A549 (cell line): ENCODE measurements at regions not wholly inside any gene's neighbourhood (a gene's known extent, or its start where the extent isn't known, plus 50 kb on each side); places are given as distances from the start of the nearest gene placed in this dataset.

Experiments
- ATAC-seq, 2 experiments: fragments of 200-7000 bp in 1 of 2; fragments of >200 bp in 1 of 2; cut with Nextera tagmentation in 1 of 2; cut with Tn5 transposase in 1 of 2; 3 replicates each; pipeline versions ENCODE4 v1.8.0 to v1.9.1; 2018 to 2020; ENCODE audit warnings: mild to moderate bottlenecking in 1 of 2, moderate library complexity in 1 of 2
- CTCF ChIA-PET: fragments of 300-600 bp; sonication (Branson Sonifier 250); formaldehyde crosslinking; extraction: SDS; loops from one replicate; lab custom pipeline; 2021; ENCODE audit warnings: antibody characterized with exemption, inconsistent platforms; lab: Yijun Ruan, JAX
- POLR2A ChIA-PET: fragments of 350-600 bp; formaldehyde crosslinking; extraction: SDS; loops from one replicate; lab custom pipeline; 2021; ENCODE audit warnings: antibody characterized with exemption, inconsistent platforms; lab: Yijun Ruan, JAX
- DNase-seq, 2 experiments: peaks; one replicate each; pipeline versions ENCODE4 v3.0.0 to v3.0.0-alpha.2; 2011 to 2016; ENCODE audit warnings: low read depth in 1 of 2, low spot score in 1 of 2
- FAIRE-seq: peaks from 2 replicates; lab custom pipeline; 2011; peaks lifted over from hg19 to GRCh38; lab: Jason Lieb, UNC
- H3K27ac ChIP-seq, 2 experiments: fragments of >200 bp; sonication (Bioruptor Twin); formaldehyde crosslinking; 3 replicates each; pipeline ENCODE4 v1.5.1; 2016 to 2017
- H3K4me1 ChIP-seq: fragments of >200 bp; sonication (Bioruptor Twin); formaldehyde crosslinking; 3 replicates; pipeline ENCODE4 v1.6.1; 2016
- H3K4me2 ChIP-seq: fragments of >200 bp; sonication (Bioruptor Twin); formaldehyde crosslinking; 3 replicates; pipeline ENCODE4 v1.6.1; 2016
- H3K4me3 ChIP-seq: fragments of >200 bp; sonication (Bioruptor Twin); formaldehyde crosslinking; 3 replicates; pipeline ENCODE4 v1.5.1; 2016
- H3K9me3 ChIP-seq: fragments of >200 bp; sonication (Bioruptor Twin); formaldehyde crosslinking; 3 replicates; pipeline ENCODE4 v1.6.1; 2016
- CEBPB ChIP-seq, 2 experiments: fragments of >200 bp in 1 of 2; sonication (Bioruptor Twin) in 1 of 2; formaldehyde crosslinking in 1 of 2; IDR thresholded peaks; 2 replicates each; pipeline ENCODE4 v1.6.1; 2012 to 2016
- CHD2 ChIP-seq: fragments of 150-350 bp; IDR thresholded peaks from 2 replicates; pipeline ENCODE4 v1.6.1; 2014; ENCODE audit warnings: low read length; ENCODE audit not compliant: partially characterized antibody
- EHF ChIP-seq: fragments of 250-450 bp; sonication (Bioruptor Pico); IDR thresholded peaks from 2 replicates; pipeline ENCODE4 v1.5.0; 2020; ENCODE audit warnings: mild to moderate bottlenecking
- EP300 ChIP-seq, 2 experiments: fragments of >200 bp; sonication (Bioruptor Twin); formaldehyde crosslinking; IDR thresholded peaks; 2 replicates in 1 of 2; 3 replicates in 1 of 2; pipeline ENCODE4 v1.6.1; 2016 to 2017
- FOSB ChIP-seq: fragments of 250-450 bp; sonication (Bioruptor Pico); IDR thresholded peaks from 2 replicates; pipeline ENCODE4 v1.5.0; 2020; ENCODE audit warnings: mild to moderate bottlenecking, moderate library complexity
- FOSL2 ChIP-seq, 2 experiments: fragments of 450-650 bp in 1 of 2; fragments of >200 bp in 1 of 2; sonication (Bioruptor Twin) in 1 of 2; formaldehyde crosslinking; IDR thresholded peaks; 2 replicates each; pipeline versions ENCODE4 v1.5.0 to v1.6.1; 2016 to 2020; ENCODE audit warnings: mild to moderate bottlenecking in 1 of 2, moderate library complexity in 1 of 2
- GATA3 ChIP-seq: IDR thresholded peaks from 2 replicates; pipeline ENCODE4 v1.6.1; 2012; ENCODE audit warnings: borderline replicate concordance
- HES2 ChIP-seq: fragments of >200 bp; sonication (Bioruptor Twin); formaldehyde crosslinking; IDR thresholded peaks from 2 replicates; pipeline ENCODE4 v1.6.1; 2016
- HEYL ChIP-seq: fragments of 250-450 bp; sonication (Bioruptor Pico); IDR thresholded peaks from 2 replicates; pipeline ENCODE4 v1.8.0; 2021; ENCODE audit warnings: mild to moderate bottlenecking, moderate library complexity
- HOXA7 ChIP-seq: fragments of 250-450 bp; sonication (Bioruptor Pico); IDR thresholded peaks from 2 replicates; pipeline ENCODE4 v1.5.0; 2020; ENCODE audit warnings: mild to moderate bottlenecking, moderate library complexity
- JUNB ChIP-seq: fragments of >200 bp; sonication (Bioruptor Twin); formaldehyde crosslinking; IDR thresholded peaks from 2 replicates; pipeline ENCODE4 v1.6.1; 2016
- MAZ ChIP-seq: fragments of 150-350 bp; IDR thresholded peaks from 2 replicates; pipeline ENCODE4 v1.6.1; 2014; ENCODE audit warnings: antibody characterized with exemption, low read depth, low read length, borderline replicate concordance
- MYC ChIP-seq: IDR thresholded peaks from 2 replicates; pipeline ENCODE4 v1.6.1; 2012; ENCODE audit warnings: mild to moderate bottlenecking, inconsistent platforms, low read length, improper control_type of control experiment, borderline replicate concordance
- NPAS2 ChIP-seq: fragments of 250-450 bp; sonication (Bioruptor Pico); IDR thresholded peaks from 2 replicates; pipeline ENCODE4 v1.8.0; 2022; ENCODE audit warnings: mild to moderate bottlenecking, moderate library complexity, borderline replicate concordance
- POLR2A ChIP-seq: IDR thresholded peaks from 2 replicates; pipeline ENCODE4 v1.6.1; 2012; ENCODE audit warnings: mild to moderate bottlenecking, low read length
- RAD21 ChIP-seq, 2 experiments: fragments of >200 bp in 1 of 2; sonication (Bioruptor Twin) in 1 of 2; formaldehyde crosslinking in 1 of 2; IDR thresholded peaks in 1 of 2; conservative IDR thresholded peaks in 1 of 2; 2 replicates in 1 of 2; 3 replicates in 1 of 2; pipeline ENCODE4 v1.6.1; 2012 to 2018; ENCODE audit warnings: inconsistent platforms in 1 of 2
- SMC3 ChIP-seq: fragments of >200 bp; sonication (Bioruptor Twin); formaldehyde crosslinking; IDR thresholded peaks from 3 replicates; pipeline ENCODE4 v1.6.1; 2018; ENCODE audit warnings: inconsistent platforms
- SREBF2 ChIP-seq: fragments of 450-650 bp; IDR thresholded peaks from 2 replicates; pipeline ENCODE4 v1.6.1; 2014; ENCODE audit warnings: mild to moderate bottlenecking, moderate library complexity
- ZFP36 ChIP-seq: fragments of 450-650 bp; IDR thresholded peaks from 2 replicates; pipeline ENCODE4 v1.6.1; 2014; ENCODE audit warnings: borderline replicate concordance; ENCODE audit not compliant: partially characterized antibody
- ZNF302 ChIP-seq: fragments of 250-450 bp; sonication (Bioruptor Pico); IDR thresholded peaks from 2 replicates; pipeline ENCODE4 v1.9.0; 2021; ENCODE audit warnings: inconsistent platforms, mild to moderate bottlenecking, moderate library complexity
- ZSCAN20 ChIP-seq: fragments of 250-450 bp; sonication (Bioruptor Pico); IDR thresholded peaks from 2 replicates; pipeline ENCODE4 v1.8.0; 2022; ENCODE audit warnings: mild to moderate bottlenecking, moderate library complexity
- WGBS: methylation state at CpG from one replicate; pipeline ENCODE4 v1.1.6; 2017; ENCODE audit errors: missing lambda C conversion rate; 5-methylcytosine and 5-hydroxymethylcytosine counted together
- TF ChIP-seq, protein P1 (sequence below): fragments of 250-450 bp; sonication (Bioruptor Pico); IDR thresholded peaks from 2 replicates; pipeline ENCODE4 v1.5.0; 2021; ENCODE audit warnings: mild to moderate bottlenecking, moderate library complexity, borderline replicate concordance
- TF ChIP-seq, protein P2 (sequence below): IDR thresholded peaks from 2 replicates; pipeline ENCODE4 v1.6.1; 2012
- TF ChIP-seq, protein P3 (sequence below): fragments of >200 bp; sonication (Bioruptor Twin); formaldehyde crosslinking; IDR thresholded peaks from 3 replicates; pipeline ENCODE4 v1.5.1; 2016

DNA sequence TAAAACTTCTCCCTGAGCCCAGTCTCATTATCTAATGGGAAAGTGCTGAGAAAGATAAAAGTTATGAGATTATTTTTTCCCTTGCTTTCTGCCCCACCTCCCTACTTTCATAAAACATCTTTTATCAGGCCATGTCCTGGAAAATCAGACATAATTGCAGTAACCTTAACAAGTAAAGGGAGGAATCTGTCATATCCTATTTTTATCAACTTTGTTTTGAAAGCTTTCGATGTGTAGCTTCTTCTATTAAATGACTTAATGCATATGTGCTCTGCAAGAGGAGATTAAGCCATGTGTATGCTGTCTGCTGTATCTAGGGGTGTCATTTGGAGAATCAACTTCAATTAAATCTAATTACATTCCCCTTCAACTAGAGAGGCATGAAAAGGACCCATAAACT, 408.9 kb downstream of the CBLN4 start:
- no peak overlapping the region for H3K4me3 ChIP-seq
- FAIRE-seq (no peak), ATAC-seq (no peak), DNase-seq (no peak)
- POLR2A ChIA-PET: no interaction called here
- H3K4me1 ChIP-seq: no peaks in the 10 kb centered on the region
- no peaks in the 10 kb centered on the region for H3K9me3 ChIP-seq
- no peak overlapping the region for H3K27ac ChIP-seq
- CTCF ChIA-PET: no interaction called here
- no peak overlapping the region for H3K4me2 ChIP-seq
- 9% methylated on average over 1 of the region's 1 CpG for WGBS
- TF ChIP-seq HEYL (CRISPR knock-in tag): no peak
- no peak for TF ChIP-seq HOXA7 (CRISPR knock-in tag)
- TF ChIP-seq MAZ: no peak
- no peak for TF ChIP-seq NPAS2 (CRISPR knock-in tag)
- no peak for TF ChIP-seq POLR2A
- no peak for TF ChIP-seq CHD2

DNA sequence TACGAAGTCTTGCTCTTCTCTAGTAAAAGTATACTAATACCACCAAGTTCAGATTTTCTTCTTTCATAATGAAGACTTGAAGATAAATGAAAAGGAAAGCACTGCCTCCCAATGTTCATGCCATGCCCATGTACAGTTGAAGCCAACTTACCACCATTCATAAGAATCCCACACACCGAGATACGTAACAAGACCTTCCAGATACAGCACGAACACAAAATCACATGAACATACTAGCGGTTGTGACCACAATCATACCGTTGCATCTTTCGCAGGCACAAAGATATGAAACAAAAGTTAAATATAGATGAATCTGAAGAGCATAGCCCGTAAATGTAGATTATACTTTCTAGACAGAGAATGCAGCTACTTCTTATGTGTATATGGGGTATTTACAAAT, 412.5 kb downstream of the CBLN4 start:
- no peak overlapping the region for H3K27ac ChIP-seq
- no peak overlapping the region for H3K4me2 ChIP-seq
- H3K4me3 ChIP-seq: no peak overlapping the region
- 6% methylated on average over 8 of the region's 8 CpGs for WGBS
- ATAC-seq (no peak), DNase-seq (no peak), FAIRE-seq (no peak)
- no peaks in the 10 kb centered on the region for H3K4me1 ChIP-seq
- H3K9me3 ChIP-seq: no peaks in the 10 kb centered on the region
- ChIA-PET POLR2A (no interaction called here), CTCF (no interaction called here)
- TF ChIP-seq EHF (CRISPR knock-in tag): no peak
- no peak for TF ChIP-seq EP300 (IDR thresholded peaks at IDR 0.05)
- TF ChIP-seq FOSL2 (IDR thresholded peaks at IDR 0.05): no peak
- TF ChIP-seq FOSL2 (CRISPR knock-in tag; IDR thresholded peaks at IDR 0.05): no peak
- TF ChIP-seq MYC: no peak

DNA sequence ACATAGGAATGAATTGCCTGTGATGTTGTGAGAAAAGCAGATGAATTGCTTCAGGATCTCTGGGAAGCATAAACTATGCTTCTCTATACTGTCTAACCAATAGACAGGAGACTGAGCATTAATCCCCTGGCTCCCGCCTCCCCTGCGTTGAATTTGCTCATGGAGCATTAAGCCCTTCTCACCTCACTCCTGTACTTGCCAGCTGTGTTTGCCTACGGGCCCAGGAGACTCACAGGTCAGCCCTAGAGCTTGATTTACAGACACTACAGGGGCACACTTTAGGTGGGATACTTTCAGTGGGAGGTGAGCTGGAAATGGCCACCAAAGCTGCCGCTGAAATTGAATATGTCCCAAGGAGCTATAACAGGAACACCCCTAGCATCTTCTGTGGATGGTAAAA, 418.7 kb downstream of the CBLN4 start:
- 14% methylated on average over 4 of the region's 4 CpGs for WGBS

GRCh38 chr20:55584964-55585363, 420.4 kb downstream of the CBLN4 start:
- H3K4me2 ChIP-seq: no peak overlapping the region
- WGBS: 22% methylated on average over 1 of the region's 1 CpG
- ChIA-PET POLR2A (no interaction called here), CTCF (no interaction called here)
- TF ChIP-seq SREBF2: no peak
- TF ChIP-seq HES2: no peak
- TF ChIP-seq FOSL2 (IDR thresholded peaks at IDR 0.05): no peak
- TF ChIP-seq FOSL2 (CRISPR knock-in tag; IDR thresholded peaks at IDR 0.05): no peak
- TF ChIP-seq FOSB (CRISPR knock-in tag): no peak
- no peak for TF ChIP-seq ZSCAN20 (CRISPR knock-in tag)
- TF ChIP-seq, protein P1, sequence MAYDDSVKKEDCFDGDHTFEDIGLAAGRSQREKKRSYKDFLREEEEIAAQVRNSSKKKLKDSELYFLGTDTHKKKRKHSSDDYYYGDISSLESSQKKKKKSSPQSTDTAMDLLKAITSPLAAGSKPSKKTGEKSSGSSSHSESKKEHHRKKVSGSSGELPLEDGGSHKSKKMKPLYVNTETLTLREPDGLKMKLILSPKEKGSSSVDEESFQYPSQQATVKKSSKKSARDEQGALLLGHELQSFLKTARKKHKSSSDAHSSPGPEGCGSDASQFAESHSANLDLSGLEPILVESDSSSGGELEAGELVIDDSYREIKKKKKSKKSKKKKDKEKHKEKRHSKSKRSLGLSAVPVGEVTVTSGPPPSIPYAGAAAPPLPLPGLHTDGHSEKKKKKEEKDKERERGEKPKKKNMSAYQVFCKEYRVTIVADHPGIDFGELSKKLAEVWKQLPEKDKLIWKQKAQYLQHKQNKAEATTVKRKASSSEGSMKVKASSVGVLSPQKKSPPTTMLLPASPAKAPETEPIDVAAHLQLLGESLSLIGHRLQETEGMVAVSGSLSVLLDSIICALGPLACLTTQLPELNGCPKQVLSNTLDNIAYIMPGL (CRISPR knock-in tag): no peak
- no peak for TF ChIP-seq JUNB
- no peak for TF ChIP-seq CEBPB (IDR thresholded peaks at IDR 0.05)
- TF ChIP-seq ZFP36: no peak
- TF ChIP-seq, all 56 proteins: peak for 0
- no peak for FAIRE-seq
- ATAC-seq: no peak
- DNase-seq: no peak
- no peak overlapping the region for H3K4me3 ChIP-seq
- no peaks in the 10 kb centered on the region for H3K4me1 ChIP-seq
- H3K27ac ChIP-seq: no peak overlapping the region
- no peaks in the 10 kb centered on the region for H3K9me3 ChIP-seq

More for the DNA sequence above, 418.7 kb downstream of the CBLN4 start:
- no peak overlapping the region for H3K4me3 ChIP-seq
- no peak overlapping the region for H3K4me2 ChIP-seq
- no peaks in the 10 kb centered on the region for H3K9me3 ChIP-seq
- POLR2A ChIA-PET: no interaction called here
- no peak overlapping the region for H3K27ac ChIP-seq
- no peaks in the 10 kb centered on the region for H3K4me1 ChIP-seq
- DNase-seq (no peak), ATAC-seq (no peak), FAIRE-seq (no peak)
- no peak for TF ChIP-seq RAD21 (conservative IDR thresholded peaks at IDR 0.05 in 1 of 2, IDR thresholded peaks at IDR 0.05 in 1 of 2)
- no peak for TF ChIP-seq GATA3
- TF ChIP-seq, protein P2, sequence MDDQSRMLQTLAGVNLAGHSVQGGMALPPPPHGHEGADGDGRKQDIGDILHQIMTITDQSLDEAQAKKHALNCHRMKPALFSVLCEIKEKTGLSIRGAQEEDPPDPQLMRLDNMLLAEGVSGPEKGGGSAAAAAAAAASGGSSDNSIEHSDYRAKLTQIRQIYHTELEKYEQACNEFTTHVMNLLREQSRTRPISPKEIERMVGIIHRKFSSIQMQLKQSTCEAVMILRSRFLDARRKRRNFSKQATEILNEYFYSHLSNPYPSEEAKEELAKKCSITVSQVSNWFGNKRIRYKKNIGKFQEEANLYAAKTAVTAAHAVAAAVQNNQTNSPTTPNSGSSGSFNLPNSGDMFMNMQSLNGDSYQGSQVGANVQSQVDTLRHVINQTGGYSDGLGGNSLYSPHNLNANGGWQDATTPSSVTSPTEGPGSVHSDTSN: no peak
- TF ChIP-seq, protein P3, sequence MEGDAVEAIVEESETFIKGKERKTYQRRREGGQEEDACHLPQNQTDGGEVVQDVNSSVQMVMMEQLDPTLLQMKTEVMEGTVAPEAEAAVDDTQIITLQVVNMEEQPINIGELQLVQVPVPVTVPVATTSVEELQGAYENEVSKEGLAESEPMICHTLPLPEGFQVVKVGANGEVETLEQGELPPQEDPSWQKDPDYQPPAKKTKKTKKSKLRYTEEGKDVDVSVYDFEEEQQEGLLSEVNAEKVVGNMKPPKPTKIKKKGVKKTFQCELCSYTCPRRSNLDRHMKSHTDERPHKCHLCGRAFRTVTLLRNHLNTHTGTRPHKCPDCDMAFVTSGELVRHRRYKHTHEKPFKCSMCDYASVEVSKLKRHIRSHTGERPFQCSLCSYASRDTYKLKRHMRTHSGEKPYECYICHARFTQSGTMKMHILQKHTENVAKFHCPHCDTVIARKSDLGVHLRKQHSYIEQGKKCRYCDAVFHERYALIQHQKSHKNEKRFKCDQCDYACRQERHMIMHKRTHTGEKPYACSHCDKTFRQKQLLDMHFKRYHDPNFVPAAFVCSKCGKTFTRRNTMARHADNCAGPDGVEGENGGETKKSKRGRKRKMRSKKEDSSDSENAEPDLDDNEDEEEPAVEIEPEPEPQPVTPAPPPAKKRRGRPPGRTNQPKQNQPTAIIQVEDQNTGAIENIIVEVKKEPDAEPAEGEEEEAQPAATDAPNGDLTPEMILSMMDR: no peak
- no peak for TF ChIP-seq SMC3
- TF ChIP-seq ZNF302 (CRISPR knock-in tag): no peak
- CTCF ChIA-PET: no interaction called here
